GM12878 (cell line): ENCODE measurements at regions not wholly inside any gene's neighbourhood (a gene's known extent, or its start where the extent isn't known, plus 50 kb on each side); places are given as distances from the start of the nearest gene placed in this dataset.

Source experiments
- ATAC-seq: fragments of 200-7000 bp; cut with Tn5 transposase; 3 replicates; pipeline ENCODE4 v1.9.1; 2020; ENCODE audit warnings: mild to moderate bottlenecking, moderate library complexity
- BruUV-seq: library from RNA; stranded (reverse); fragments of 400-500 nt; replicated peaks from 2 replicates; lab custom pipeline; 2021; lab: Mats Ljungman, UMichigan
- CTCF ChIA-PET: fragments of 300-600 bp; sonication (Branson Sonifier 250); formaldehyde crosslinking; extraction: SDS; loops from one replicate; lab custom pipeline; 2021; ENCODE audit warnings: inconsistent platforms; lab: Yijun Ruan, JAX
- POLR2A ChIA-PET: fragments of 350-600 bp; formaldehyde crosslinking; extraction: SDS; loops from one replicate; lab custom pipeline; 2021; ENCODE audit warnings: inconsistent platforms; lab: Charles Lee
- RAD21 ChIA-PET: fragments of 300-600 bp; sonication (Branson Sonifier 250); formaldehyde crosslinking; loops from one replicate; lab custom pipeline; 2023; ENCODE audit warnings: antibody characterized with exemption; ENCODE audit not compliant: unreplicated experiment; lab: Charles Lee
- SMC1A ChIA-PET: fragments of 300-600 bp; sonication (Branson Sonifier 250); formaldehyde crosslinking; loops from one replicate; lab custom pipeline; 2023; ENCODE audit not compliant: unreplicated experiment, uncharacterized antibody; lab: Charles Lee
- DNase-seq: peaks from one replicate; pipeline ENCODE4 v3.0.0-alpha.2; 2011; ENCODE audit warnings: low read depth, low spot score
- FAIRE-seq: peaks from 3 replicates; lab custom pipeline; 2011; peaks lifted over from hg19 to GRCh38; lab: Jason Lieb, UNC
- H2AFZ ChIP-seq: 2 replicates; pipeline ENCODE4 v1.6.0; 2011; ENCODE audit warnings: low read depth, low read length, control low read depth; ENCODE audit not compliant: control insufficient read depth
- H3K27ac ChIP-seq: 2 replicates; pipeline ENCODE4 v1.5.1; 2011; ENCODE audit warnings: control low read depth; ENCODE audit not compliant: control insufficient read depth, insufficient read depth
- H3K27me3 ChIP-seq, 2 experiments: replicated peaks in 1 of 2; 2 replicates each; pipeline versions ENCODE4 v1.6.0 to v1.6.1; 2011; ENCODE audit warnings: low read length in 1 of 2; ENCODE audit not compliant: control insufficient read depth in 2 of 2, insufficient read depth in 2 of 2
- H3K36me3 ChIP-seq, 2 experiments: 2 replicates each; pipeline ENCODE4 v1.5.1; 2011; ENCODE audit warnings: low read length in 1 of 2; ENCODE audit not compliant: control insufficient read depth in 2 of 2, insufficient read depth in 2 of 2
- H3K4me1 ChIP-seq: 2 replicates; pipeline ENCODE4 v1.6.1; 2011; ENCODE audit warnings: mild to moderate bottlenecking, low read length, moderate library complexity, mixed read lengths; ENCODE audit not compliant: control insufficient read depth, insufficient read depth
- H3K4me2 ChIP-seq: 2 replicates; pipeline ENCODE4 v1.6.0; 2011; ENCODE audit warnings: control low read depth; ENCODE audit not compliant: control insufficient read depth, insufficient read depth
- H3K4me3 ChIP-seq: fragments of 200-600 bp; sonication (generic); 2 replicates; pipeline ENCODE4 v1.5.1; 2016
- H3K79me2 ChIP-seq: 2 replicates; pipeline ENCODE4 v1.6.0; 2011; ENCODE audit warnings: low read length; ENCODE audit not compliant: control insufficient read depth, insufficient read depth
- H3K9ac ChIP-seq: 2 replicates; pipeline ENCODE4 v1.8.0; 2011; ENCODE audit warnings: low read length, control low read depth, mixed read lengths; ENCODE audit not compliant: control insufficient read depth, insufficient read depth
- H3K9me3 ChIP-seq: replicated peaks from 3 replicates; pipeline ENCODE4 v1.5.1; 2011; ENCODE audit warnings: mild to moderate bottlenecking, low read length; ENCODE audit not compliant: control insufficient read depth, insufficient read depth
- H4K20me1 ChIP-seq: 2 replicates; pipeline ENCODE4 v1.6.0; 2011; ENCODE audit not compliant: control insufficient read depth, insufficient read depth
- BCL11A ChIP-seq: IDR thresholded peaks from 2 replicates; pipeline ENCODE4 v1.6.1; 2011; ENCODE audit warnings: low read depth, low read length
- CBX3 ChIP-seq: fragments of 200-600 bp; sonication (generic); IDR thresholded peaks from 2 replicates; pipeline ENCODE4 v1.6.1; 2016; ENCODE audit warnings: low read depth, borderline replicate concordance
- DPF2 ChIP-seq: fragments of 450-650 bp; IDR thresholded peaks from 2 replicates; pipeline ENCODE4 v1.6.1; 2017; ENCODE audit warnings: mild to moderate bottlenecking
- EGR1 ChIP-seq, 2 experiments: IDR thresholded peaks; 1 replicate in 1 of 2; 2 replicates in 1 of 2; pipeline ENCODE4 v1.6.1; 2011 to 2012; ENCODE audit warnings: low read depth in 2 of 2, low read length in 2 of 2, borderline replicate concordance in 1 of 2, mild to moderate bottlenecking in 1 of 2, moderate library complexity in 1 of 2
- ETV6 ChIP-seq, 2 experiments: fragments of 450-650 bp in 1 of 2; IDR thresholded peaks in 1 of 2; conservative IDR thresholded peaks in 1 of 2; 2 replicates each; pipeline ENCODE4 v1.6.1; 2014; ENCODE audit warnings: antibody characterized with exemption in 1 of 2, borderline replicate concordance in 1 of 2, low read depth in 1 of 2, mild to moderate bottlenecking in 1 of 2, moderate library complexity in 1 of 2
- IKZF1 ChIP-seq: fragments of 450-650 bp; conservative IDR thresholded peaks from 2 replicates; pipeline ENCODE4 v1.6.1; 2017; ENCODE audit warnings: antibody characterized with exemption, mild to moderate bottlenecking
- NR2C1 ChIP-seq: fragments of 450-650 bp; IDR thresholded peaks from 2 replicates; pipeline ENCODE4 v1.6.1; 2017; ENCODE audit warnings: antibody characterized with exemption, mild to moderate bottlenecking, moderate library complexity
- SREBF1 ChIP-seq: IDR thresholded peaks from 2 replicates; pipeline ENCODE4 v1.6.1; 2012; ENCODE audit warnings: mild to moderate bottlenecking, low read length
- SREBF2 ChIP-seq: IDR thresholded peaks from 2 replicates; pipeline ENCODE4 v1.6.1; 2012; ENCODE audit warnings: mild to moderate bottlenecking, low read length
- STAT1 ChIP-seq: fragments of 450-650 bp; conservative IDR thresholded peaks from 2 replicates; pipeline ENCODE4 v1.6.1; 2014; ENCODE audit warnings: antibody characterized with exemption, mild to moderate bottlenecking
- WGBS: methylation state at CpG from one replicate; pipeline ENCODE4 v1.1.6; 2016; ENCODE audit warnings: low lambda C conversion rate; ENCODE audit not compliant: insufficient replicate concordance, insufficient coverage; ENCODE audit errors: missing lambda C conversion rate; 5-methylcytosine and 5-hydroxymethylcytosine counted together
- in situ Hi-C: fragments of 300-500 bp; cut with MboI; formaldehyde crosslinking; loops from 9 replicates; pipeline ENCODE4 v1.14.3; 2018; ENCODE audit warnings: mixed read lengths
- intact Hi-C: fragments of 100-400 bp; cut with micrococcal nuclease; formaldehyde crosslinking; loops from one replicate; pipeline ENCODE4 v1.14.2; 2022; ENCODE audit not compliant: unreplicated experiment
- TF ChIP-seq, protein P1 (sequence below): fragments of 450-650 bp; IDR thresholded peaks from 2 replicates; pipeline ENCODE4 v1.6.1; 2017; ENCODE audit warnings: mild to moderate bottlenecking

GRCh38 chr10:33661580-33662336 is 327.3 kb upstream of the NRP1 start:
- FAIRE-seq (no peak), DNase-seq (no peak), ATAC-seq (peak; percentile 81)
- no peaks in the 10 kb centered on the region for H4K20me1 ChIP-seq
- intact Hi-C loops, result no loop called here
- no peaks in the 10 kb centered on the region for H3K27me3 ChIP-seq
- H2AFZ ChIP-seq, result no peak overlapping the region
- RAD21 ChIA-PET, result interaction anchor here (1.0 to 1.4 kb wide), 2 partner anchors 80 to 329 kb away, joined by 3 read pairs; no protein-coding TSS in a partner anchor
- 14% methylated on average over 15 of the region's 15 CpGs for WGBS
- H3K36me3 ChIP-seq, result no peaks in the 10 kb centered on the region
- POLR2A ChIA-PET, result interaction anchor here (0.6 kb wide), 1 partner anchor 424 kb away, joined by 6 read pairs; no protein-coding TSS in a partner anchor
- no peak overlapping the region for H3K4me3 ChIP-seq
- H3K4me2 ChIP-seq, result no peak overlapping the region
- H3K9ac ChIP-seq, result no peak overlapping the region
- CTCF ChIA-PET, result no interaction called here
- H3K4me1 ChIP-seq, result no peaks in the 10 kb centered on the region
- H3K79me2 ChIP-seq, result no peaks in the 10 kb centered on the region
- H3K9me3 ChIP-seq, result no peaks in the 10 kb centered on the region; the same call in 2 of the 3 replicates
- no TSS peak for BruUV-seq
- no peak for TF ChIP-seq ETV6 (conservative IDR thresholded peaks at IDR 0.05 in 1 of 2, IDR thresholded peaks at IDR 0.05 in 1 of 2; ENCODE audit: borderline replicate concordance in 1 of 2, low read depth in 1 of 2)
- peak; percentile 28; the same call in 1 of the 2 replicates for TF ChIP-seq IKZF1
- H3K27ac ChIP-seq, result no peak overlapping the region
- SMC1A ChIA-PET, result interaction anchor here (0.7 to 1.8 kb wide), 6 partner anchors 10 to 397 kb away, joined by 3 to 4 read pairs (median 3); no protein-coding TSS in a partner anchor
- in situ Hi-C loops, result no loop called here

DNA sequence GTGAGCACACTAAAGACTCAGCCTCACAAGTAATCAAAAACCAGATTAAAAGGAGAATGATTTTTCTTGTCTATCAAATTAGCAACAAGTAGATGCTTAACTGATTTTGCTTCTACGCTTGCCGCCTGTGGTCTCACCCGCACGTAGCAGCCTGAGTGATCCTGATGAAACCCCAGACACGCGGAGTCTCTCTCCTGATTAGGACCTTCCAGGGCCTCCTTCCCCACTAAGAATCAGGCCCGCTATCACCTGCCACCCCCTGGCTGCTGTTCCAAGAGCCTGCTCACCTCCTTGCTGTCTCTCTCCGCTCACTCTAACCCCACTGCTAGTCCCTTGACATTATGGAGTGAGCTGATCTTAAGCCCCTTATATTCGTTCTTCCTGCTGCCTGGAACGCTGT is 325.9 kb upstream of the NRP1 start:
- ChIA-PET SMC1A (interaction anchor here (0.7 to 1.7 kb wide), 5 partner anchors 22 to 213 kb away, joined by 3 to 5 read pairs (median 3); no protein-coding TSS in a partner anchor), RAD21 (no interaction called here), POLR2A (no interaction called here), CTCF (no interaction called here)
- Histone ChIP-seq H2AFZ (no peak overlapping the region), H3K9ac (no peak overlapping the region), H3K4me1 (no peaks in the 10 kb centered on the region), H4K20me1 (no peaks in the 10 kb centered on the region), H3K4me2 (no peak overlapping the region), H3K27me3 (no peaks in the 10 kb centered on the region), H3K36me3 (no peaks in the 10 kb centered on the region), H3K79me2 (no peaks in the 10 kb centered on the region), H3K27ac (no peak overlapping the region), H3K4me3 (no peak overlapping the region), H3K9me3 (no peaks in the 10 kb centered on the region; the same call in 2 of the 3 replicates)
- in situ Hi-C loops, result no loop called here
- TF ChIP-seq, protein P1, sequence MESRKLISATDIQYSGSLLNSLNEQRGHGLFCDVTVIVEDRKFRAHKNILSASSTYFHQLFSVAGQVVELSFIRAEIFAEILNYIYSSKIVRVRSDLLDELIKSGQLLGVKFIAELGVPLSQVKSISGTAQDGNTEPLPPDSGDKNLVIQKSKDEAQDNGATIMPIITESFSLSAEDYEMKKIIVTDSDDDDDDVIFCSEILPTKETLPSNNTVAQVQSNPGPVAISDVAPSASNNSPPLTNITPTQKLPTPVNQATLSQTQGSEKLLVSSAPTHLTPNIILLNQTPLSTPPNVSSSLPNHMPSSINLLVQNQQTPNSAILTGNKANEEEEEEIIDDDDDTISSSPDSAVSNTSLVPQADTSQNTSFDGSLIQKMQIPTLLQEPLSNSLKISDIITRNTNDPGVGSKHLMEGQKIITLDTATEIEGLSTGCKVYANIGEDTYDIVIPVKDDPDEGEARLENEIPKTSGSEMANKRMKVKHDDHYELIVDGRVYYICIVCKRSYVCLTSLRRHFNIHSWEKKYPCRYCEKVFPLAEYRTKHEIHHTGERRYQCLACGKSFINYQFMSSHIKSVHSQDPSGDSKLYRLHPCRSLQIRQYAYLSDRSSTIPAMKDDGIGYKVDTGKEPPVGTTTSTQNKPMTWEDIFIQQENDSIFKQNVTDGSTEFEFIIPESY, result no peak
- TF ChIP-seq SREBF2, result no peak
- no peak for TF ChIP-seq NR2C1
- no peak for TF ChIP-seq EGR1 (IDR thresholded peaks at IDR 0.05; ENCODE audit: borderline replicate concordance in 1 of 2, low read depth in 2 of 2, low read length in 2 of 2)
- no peak for TF ChIP-seq CBX3
- TF ChIP-seq BCL11A, result no peak
- TF ChIP-seq DPF2, result no peak
- no peak for TF ChIP-seq STAT1
- TF ChIP-seq SREBF1, result no peak
- DNase-seq, result no peak
- no peak for ATAC-seq
- WGBS, result 69% methylated on average over 10 of the region's 10 CpGs
- no peak for FAIRE-seq
- BruUV-seq, result no TSS peak
- intact Hi-C loops, result no loop called here
